Muscle layer of colon (tissue), 2 donors: ENCODE measurements at regions not wholly inside any gene's neighbourhood (a gene's known extent, or its start where the extent isn't known, plus 50 kb on each side); places are given as distances from the start of the nearest gene placed in this dataset.
"Not testable (repeated sequence)": the region's sequence is repeated elsewhere in the genome, so short reads cannot be mapped to it uniquely, and the experiment has no call there.

Source experiments
- H3K27ac ChIP-seq: one replicate; pipeline ENCODE4 v1.7.0; 2013; ENCODE audit warnings: low read depth, mild to moderate bottlenecking, low read length, moderate library complexity
- H3K27me3 ChIP-seq, 2 donors: one replicate each; pipeline ENCODE4 v1.7.0; 2013; ENCODE audit warnings: low read length in 2 of 2, mild to moderate bottlenecking in 2 of 2; ENCODE audit not compliant: insufficient read depth in 2 of 2, control insufficient read depth in 1 of 2
- H3K36me3 ChIP-seq: one replicate; pipeline ENCODE4 v1.7.0; 2013; ENCODE audit warnings: mild to moderate bottlenecking, low read length; ENCODE audit not compliant: insufficient read depth
- H3K4me1 ChIP-seq: one replicate; pipeline ENCODE4 v1.7.0; 2013; ENCODE audit warnings: mild to moderate bottlenecking, low read length; ENCODE audit not compliant: insufficient read depth
- H3K4me3 ChIP-seq, 2 donors: one replicate each; pipeline ENCODE4 v1.7.0; 2013; ENCODE audit warnings: low read length in 2 of 2, low read depth in 1 of 2, mild to moderate bottlenecking in 1 of 2, moderate library complexity in 1 of 2
- H3K9ac ChIP-seq: one replicate; pipeline ENCODE4 v1.7.0; 2013; ENCODE audit warnings: low read length
- H3K9me3 ChIP-seq: one replicate; pipeline ENCODE4 v1.7.0; 2013; ENCODE audit warnings: mild to moderate bottlenecking, low read length
- donor health status: abdominal sarcoma.
- donor health status: Adenocarcinoma of cecum.

DNA sequence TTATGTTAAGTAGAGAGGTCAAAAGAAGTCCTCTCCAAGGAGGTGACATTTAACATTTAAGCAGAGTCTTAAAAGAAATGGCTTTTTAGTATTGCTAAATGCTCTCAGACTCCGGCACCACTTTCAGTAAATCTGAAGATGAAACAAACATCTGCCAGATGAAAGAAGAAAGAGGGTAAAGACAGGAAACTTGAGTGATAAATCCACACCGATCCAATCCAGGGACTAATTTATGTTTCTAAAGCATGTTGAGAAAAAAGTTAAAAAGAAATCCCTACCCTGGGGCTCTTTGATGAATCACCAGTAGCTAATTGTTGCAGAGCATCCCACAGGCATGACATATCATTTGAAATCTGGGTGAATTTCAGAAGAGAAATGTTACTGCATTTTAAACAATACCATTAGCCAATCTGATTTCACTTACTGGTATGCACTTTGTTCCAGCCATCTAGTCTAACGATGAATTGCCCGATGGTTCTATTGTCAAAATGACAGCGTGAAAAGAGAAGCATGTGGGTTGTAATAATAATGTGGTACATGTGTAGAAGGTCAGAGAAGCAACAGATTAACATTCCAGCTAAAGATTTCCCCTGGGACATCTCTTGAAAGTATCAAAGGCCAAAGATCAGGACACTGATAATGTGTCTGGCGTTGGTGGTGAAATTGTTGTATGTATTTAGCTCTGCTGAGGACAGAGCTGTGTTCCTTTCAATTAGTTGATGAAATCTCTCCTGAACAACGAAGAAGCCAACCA lies 485.7 kb downstream of the CSNK1G3 start:
- H3K4me3 ChIP-seq, result no peak overlapping the region
- no peaks in the 10 kb centered on the region for H3K4me1 ChIP-seq
- H3K9me3 ChIP-seq, result no peaks in the 10 kb centered on the region
- H3K36me3 ChIP-seq, result no peaks in the 10 kb centered on the region
- no peaks in the 10 kb centered on the region for H3K27me3 ChIP-seq
- H3K9ac ChIP-seq, result no peak overlapping the region
- no peak overlapping the region for H3K27ac ChIP-seq

DNA sequence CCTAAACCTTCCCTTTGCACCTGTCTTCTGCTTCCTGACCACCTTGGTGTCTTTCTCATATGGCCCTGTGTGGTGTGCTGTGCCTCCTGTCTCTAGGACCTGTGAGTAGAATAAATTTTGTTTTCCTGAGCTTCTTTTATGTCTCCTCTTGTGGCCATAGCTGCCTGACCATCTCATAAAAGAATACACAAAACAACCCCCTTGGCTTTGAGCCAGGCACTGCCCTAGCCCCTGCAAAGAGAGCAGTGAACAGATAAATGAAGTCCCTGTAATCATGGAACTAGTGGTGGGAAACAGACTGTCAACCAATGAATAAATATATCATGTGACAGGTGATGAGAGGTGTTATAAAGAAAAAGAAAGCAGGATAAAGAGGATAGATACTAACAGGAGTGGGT lies 485.1 kb downstream of the CSNK1G3 start:
- Histone ChIP-seq H3K27me3 (no peaks in the 10 kb centered on the region), H3K9ac (no peak overlapping the region), H3K9me3 (no peaks in the 10 kb centered on the region), H3K27ac (no peak overlapping the region), H3K36me3 (no peaks in the 10 kb centered on the region), H3K4me3 (no peak overlapping the region), H3K4me1 (no peaks in the 10 kb centered on the region)

DNA sequence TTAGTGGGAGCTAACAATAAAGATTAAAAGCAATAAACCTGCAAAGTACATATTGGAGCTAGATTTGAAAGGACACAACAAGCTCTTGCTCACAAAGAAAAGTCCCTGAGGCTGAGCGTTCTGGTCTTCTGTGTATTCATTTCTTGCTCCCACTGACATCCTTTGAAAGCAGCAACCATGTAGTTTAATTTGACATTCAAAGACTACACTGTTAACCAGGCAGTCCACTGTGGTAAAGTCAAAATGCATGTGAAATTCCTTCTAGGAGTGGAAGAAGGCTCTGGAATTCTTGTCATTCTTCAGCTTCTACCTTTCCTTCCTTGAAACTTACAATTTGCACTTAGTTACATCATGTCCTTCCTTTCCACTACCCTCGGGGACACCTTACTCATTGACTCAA lies 480.7 kb downstream of the CSNK1G3 start:
- Histone ChIP-seq H3K27ac (no peak overlapping the region), H3K27me3 (no peaks in the 10 kb centered on the region), H3K4me3 (no peak overlapping the region), H3K36me3 (no peaks in the 10 kb centered on the region), H3K9me3 (no peaks in the 10 kb centered on the region), H3K9ac (no peak overlapping the region), H3K4me1 (no peaks in the 10 kb centered on the region)

DNA sequence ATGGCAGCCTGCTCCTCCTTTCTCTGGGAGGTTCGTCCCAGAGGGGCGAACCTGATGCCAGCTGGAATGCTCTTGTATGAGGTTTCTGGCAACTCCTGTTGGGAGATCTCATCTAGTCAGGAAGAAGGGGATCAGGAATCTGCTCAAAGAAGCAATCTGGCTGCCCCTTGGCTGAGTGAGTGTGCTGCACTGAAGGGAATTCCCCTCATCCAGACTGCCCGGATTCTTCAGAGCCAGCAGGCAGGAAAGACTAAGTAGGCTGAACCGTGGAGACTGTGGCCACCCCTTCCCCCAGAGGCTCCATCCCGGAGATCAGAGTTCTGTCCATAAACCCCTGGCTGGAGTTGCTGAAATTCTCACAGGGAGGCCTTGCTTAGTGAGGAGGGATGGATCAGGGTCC lies 476.0 kb downstream of the CSNK1G3 start:
- Histone ChIP-seq H3K27ac (no peak overlapping the region), H3K4me3 (no peak overlapping the region), H3K9ac (no peak overlapping the region), H3K9me3 (no peaks in the 10 kb centered on the region), H3K27me3 (no peaks in the 10 kb centered on the region), H3K36me3 (no peaks in the 10 kb centered on the region), H3K4me1 (no peaks in the 10 kb centered on the region)

DNA sequence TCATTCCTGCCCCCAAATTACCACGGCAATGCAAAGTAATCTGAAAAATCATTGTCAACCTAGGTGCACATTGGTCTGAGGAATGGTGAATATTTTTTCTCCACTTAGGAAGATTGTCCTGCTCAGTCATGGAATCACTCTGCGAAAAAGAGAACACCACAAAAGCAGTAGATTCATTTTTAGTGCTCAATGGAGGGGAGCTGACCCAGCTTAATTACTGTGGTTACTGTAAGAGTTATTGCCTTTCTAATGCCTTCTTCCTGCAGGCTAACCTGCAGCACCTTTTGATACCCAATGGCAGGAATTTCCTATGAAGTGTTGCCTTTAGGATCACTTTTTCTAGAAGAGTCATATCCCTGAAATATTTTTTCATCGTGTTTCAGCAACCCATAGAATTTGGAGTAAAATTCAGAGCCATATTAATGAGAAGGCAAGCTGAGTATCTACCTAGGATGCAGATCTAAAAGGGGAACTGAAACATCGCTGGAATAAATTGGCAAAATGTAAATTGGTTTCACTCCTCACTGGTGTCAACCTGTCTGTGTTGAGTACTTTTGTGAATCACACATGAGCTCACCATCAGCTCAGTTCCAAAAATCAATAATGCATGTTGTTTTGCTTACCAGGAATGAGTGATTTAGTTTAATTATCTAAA lies 464.5 kb downstream of the CSNK1G3 start:
- Histone ChIP-seq H3K36me3 (no peaks in the 10 kb centered on the region), H3K4me3 (no peak overlapping the region), H3K27ac (no peak overlapping the region), H3K9ac (no peak overlapping the region), H3K4me1 (no peaks in the 10 kb centered on the region), H3K27me3 (no peaks in the 10 kb centered on the region), H3K9me3 (no peaks in the 10 kb centered on the region)

DNA sequence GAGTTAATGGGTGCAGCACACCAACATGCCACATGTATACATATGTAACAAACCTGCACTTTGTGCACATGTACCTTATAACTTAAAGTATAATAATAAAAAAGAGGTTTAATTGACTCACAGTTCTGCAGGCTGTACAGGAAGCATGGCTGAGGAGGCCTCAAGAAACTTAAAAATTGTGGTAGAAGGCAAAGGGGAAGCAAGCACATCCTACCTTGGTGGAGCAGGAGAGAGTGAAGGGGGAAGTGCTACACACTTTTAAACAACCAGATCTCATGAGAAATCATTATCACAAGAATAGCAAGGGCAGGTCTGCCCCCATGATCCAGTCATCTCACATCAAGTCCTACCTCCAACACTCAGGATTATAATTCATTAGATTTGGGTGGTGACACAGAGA lies 463.5 kb downstream of the CSNK1G3 start:
- H3K4me1 ChIP-seq, H3K9me3 ChIP-seq, H3K9ac ChIP-seq, H3K27ac ChIP-seq, H3K27me3 ChIP-seq, H3K36me3 ChIP-seq, H3K4me3 ChIP-seq: not testable (repeated sequence)

DNA sequence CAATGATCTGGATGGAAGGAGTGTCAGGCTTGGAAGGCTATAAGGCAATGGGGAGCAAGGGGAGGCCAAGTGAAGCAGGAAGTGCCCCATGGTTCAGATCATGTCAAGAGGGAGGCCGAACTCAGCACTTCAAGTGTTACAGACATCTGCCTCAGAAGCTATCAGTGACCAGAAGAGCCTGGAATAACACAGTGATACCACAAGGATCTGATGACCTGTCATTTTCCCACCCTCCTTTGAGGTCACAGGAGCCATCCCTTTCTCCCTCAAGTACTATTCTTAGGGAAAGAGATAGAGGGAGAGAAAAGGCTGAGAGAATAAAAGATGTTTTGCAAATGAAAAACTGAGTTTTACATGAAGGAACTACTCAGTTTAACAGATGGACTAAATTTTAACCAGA lies 454.8 kb downstream of the CSNK1G3 start:
- Histone ChIP-seq H3K36me3 (no peaks in the 10 kb centered on the region), H3K27ac (no peak overlapping the region), H3K9ac (no peak overlapping the region), H3K4me3 (no peak overlapping the region), H3K9me3 (no peaks in the 10 kb centered on the region), H3K27me3 (no peaks in the 10 kb centered on the region), H3K4me1 (no peaks in the 10 kb centered on the region)

DNA sequence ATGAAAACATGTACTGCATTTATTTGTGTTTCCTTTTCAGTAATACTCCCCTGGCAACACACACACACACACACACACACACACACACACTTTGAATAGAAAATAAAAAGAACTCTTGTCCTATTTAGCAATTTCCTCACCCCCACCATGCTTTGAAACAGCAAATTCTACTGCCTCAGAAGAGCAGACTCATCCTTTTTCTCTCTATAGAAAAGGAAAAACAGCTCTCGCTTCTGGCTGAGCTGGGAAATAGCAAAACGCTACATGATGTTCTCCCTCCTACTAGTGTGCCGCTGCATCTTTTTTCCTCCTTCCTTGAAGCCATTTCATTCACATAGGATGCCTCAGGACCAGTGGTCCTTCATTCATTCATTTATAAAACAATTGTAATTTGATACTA lies 453.6 kb downstream of the CSNK1G3 start:
- Histone ChIP-seq H3K27me3 (no peaks in the 10 kb centered on the region), H3K9ac (no peak overlapping the region), H3K36me3 (no peaks in the 10 kb centered on the region), H3K27ac (no peak overlapping the region), H3K4me3 (no peak overlapping the region), H3K9me3 (no peaks in the 10 kb centered on the region), H3K4me1 (no peaks in the 10 kb centered on the region)

DNA sequence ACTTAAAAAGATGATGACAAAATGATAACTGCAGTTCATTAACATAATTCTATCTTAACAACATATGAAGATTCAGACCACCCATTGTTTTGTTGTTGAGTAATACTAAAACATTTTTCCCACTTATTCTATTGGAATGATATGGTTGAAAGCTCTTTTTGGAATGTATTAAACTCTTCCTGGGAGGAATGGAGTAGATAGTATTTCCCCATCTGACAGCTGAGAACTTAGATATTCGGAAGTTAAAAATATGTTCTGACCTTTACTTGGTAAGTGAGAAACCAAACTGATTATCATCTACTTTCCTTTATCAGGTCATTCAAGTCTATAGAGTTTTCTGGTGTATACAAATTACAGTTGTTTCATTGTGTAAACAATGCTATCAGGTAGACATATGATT lies 452.9 kb downstream of the CSNK1G3 start:
- H3K27ac ChIP-seq, result no peak overlapping the region
- no peak overlapping the region for H3K9ac ChIP-seq
- H3K27me3 ChIP-seq, result no peaks in the 10 kb centered on the region
- no peak overlapping the region for H3K4me3 ChIP-seq
- no peaks in the 10 kb centered on the region for H3K9me3 ChIP-seq
- no peaks in the 10 kb centered on the region for H3K4me1 ChIP-seq
- H3K36me3 ChIP-seq, result no peaks in the 10 kb centered on the region

DNA sequence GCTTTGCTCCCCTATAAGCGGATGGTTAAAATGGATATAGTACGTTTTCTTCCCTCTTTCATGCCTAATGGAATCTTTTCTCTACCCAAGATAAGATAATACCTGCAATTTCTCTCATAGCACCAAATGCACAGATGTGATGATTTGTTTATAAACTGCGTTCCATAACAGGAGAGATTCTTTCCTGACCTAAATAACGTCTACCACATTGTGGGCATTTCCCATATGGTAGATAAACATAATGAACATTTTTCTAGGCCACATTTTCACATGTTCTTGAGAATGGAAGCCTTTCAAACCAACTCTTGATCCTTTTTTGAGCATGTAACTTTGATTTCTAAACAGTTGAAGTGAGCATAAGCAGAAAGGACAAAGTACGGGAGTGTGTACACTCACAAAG lies 448.5 kb downstream of the CSNK1G3 start:
- Histone ChIP-seq H3K27ac (no peak overlapping the region), H3K9me3 (no peaks in the 10 kb centered on the region), H3K27me3 (no peaks in the 10 kb centered on the region), H3K4me1 (no peaks in the 10 kb centered on the region), H3K9ac (no peak overlapping the region), H3K36me3 (no peaks in the 10 kb centered on the region), H3K4me3 (no peak overlapping the region)

DNA sequence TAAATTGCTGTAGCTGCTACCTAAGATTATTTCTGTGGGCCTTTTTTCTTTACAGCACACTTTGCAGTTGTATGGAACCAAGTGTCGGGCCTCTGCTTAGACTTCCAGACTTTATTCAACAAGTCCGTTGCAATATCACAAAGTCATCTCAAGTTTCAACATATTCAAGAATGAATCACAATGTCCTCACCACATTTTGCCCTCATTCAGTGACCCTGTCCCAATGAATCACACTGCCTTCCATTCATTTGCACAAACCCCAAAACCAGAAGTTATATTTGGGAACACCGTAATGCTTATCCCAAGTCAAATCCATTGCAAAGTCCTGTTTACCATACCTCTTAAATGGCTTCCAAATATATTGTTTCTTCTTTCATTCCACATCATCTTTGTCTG lies 439.6 kb downstream of the CSNK1G3 start:
- Histone ChIP-seq H3K9me3 (no peaks in the 10 kb centered on the region), H3K27ac (no peak overlapping the region), H3K27me3 (no peaks in the 10 kb centered on the region), H3K9ac (no peak overlapping the region), H3K4me3 (no peak overlapping the region), H3K36me3 (no peaks in the 10 kb centered on the region), H3K4me1 (no peaks in the 10 kb centered on the region)
